ENCODE measurements at regions not wholly inside any gene's neighbourhood (a gene's known extent, or its start where the extent isn't known, plus 50 kb on each side); places are given as distances from the start of the nearest gene placed in this dataset.

DNA sequence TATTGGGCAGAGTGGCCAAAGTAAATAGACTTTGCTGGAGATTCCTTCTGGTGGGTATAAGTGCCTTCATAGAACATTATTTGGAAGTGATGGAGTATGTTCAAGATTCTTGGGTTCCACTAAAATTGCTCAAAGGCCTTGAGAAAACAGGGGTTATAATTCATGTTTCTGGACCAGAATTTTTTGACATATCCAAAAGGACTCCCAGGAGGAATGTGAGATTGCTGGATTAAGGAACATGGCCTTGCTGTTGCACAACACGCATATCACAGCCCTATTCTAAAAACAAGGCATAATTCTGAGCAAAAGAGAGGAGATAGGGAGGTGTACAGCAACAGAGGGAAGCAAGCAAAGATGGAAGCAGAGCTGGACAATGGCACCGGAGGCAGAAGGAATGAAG is 111.7 kb upstream of the TNP1 start:
- Histone ChIP-seq H3K27ac (no peak overlapping the region), H3K4me1 (ENCODE audit: control insufficient read depth in 1 of 2, insufficient read depth in 1 of 2, low read depth in 1 of 2, low read length in 1 of 2) (no peaks in the 10 kb centered on the region), H3K9me3 (no peaks in the 10 kb centered on the region), H3K27me3 (no peaks in the 10 kb centered on the region), H3K36me3 (no peaks in the 10 kb centered on the region), H3K4me3 (ENCODE audit: low read depth in 1 of 2, low read length in 1 of 2) (no peak overlapping the region)
- TF ChIP-seq, protein P1, sequence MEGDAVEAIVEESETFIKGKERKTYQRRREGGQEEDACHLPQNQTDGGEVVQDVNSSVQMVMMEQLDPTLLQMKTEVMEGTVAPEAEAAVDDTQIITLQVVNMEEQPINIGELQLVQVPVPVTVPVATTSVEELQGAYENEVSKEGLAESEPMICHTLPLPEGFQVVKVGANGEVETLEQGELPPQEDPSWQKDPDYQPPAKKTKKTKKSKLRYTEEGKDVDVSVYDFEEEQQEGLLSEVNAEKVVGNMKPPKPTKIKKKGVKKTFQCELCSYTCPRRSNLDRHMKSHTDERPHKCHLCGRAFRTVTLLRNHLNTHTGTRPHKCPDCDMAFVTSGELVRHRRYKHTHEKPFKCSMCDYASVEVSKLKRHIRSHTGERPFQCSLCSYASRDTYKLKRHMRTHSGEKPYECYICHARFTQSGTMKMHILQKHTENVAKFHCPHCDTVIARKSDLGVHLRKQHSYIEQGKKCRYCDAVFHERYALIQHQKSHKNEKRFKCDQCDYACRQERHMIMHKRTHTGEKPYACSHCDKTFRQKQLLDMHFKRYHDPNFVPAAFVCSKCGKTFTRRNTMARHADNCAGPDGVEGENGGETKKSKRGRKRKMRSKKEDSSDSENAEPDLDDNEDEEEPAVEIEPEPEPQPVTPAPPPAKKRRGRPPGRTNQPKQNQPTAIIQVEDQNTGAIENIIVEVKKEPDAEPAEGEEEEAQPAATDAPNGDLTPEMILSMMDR (IDR thresholded peaks at IDR 0.05), result no peak

DNA sequence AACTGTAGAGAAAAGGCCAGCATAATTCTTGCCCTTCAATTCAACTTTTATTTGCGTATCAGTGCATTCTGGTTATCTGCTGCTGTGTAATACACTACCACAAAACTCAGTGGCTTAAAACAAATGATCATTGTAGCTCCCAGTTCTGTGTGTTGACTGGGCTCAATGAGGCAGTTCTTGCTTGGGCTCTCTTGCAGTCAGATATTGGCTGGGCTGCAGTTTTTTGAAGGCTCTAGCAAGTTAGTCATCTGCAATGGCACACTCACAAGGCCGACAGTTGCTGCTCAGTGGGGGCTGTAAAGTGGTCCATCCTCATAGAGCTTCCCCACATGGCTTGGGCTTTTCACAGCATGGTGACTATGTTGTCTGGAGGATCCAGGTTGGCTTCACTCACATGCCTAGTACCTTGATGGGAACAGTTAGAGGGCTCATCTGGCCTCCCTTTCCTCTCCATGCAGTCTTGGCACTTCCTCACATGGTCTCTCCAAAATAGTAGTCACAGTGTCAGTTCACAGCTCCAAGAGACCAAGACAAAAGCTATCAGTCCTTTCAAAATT is 110.6 kb upstream of the TNP1 start:
- Histone ChIP-seq H3K36me3 (no peaks in the 10 kb centered on the region), H3K4me3 (ENCODE audit: low read depth in 1 of 2, low read length in 1 of 2) (no peak overlapping the region), H3K27me3 (no peaks in the 10 kb centered on the region), H3K27ac (no peak overlapping the region), H3K9me3 (no peaks in the 10 kb centered on the region), H3K4me1 (ENCODE audit: control insufficient read depth in 1 of 2, insufficient read depth in 1 of 2, low read depth in 1 of 2, low read length in 1 of 2) (no peaks in the 10 kb centered on the region)
- TF ChIP-seq, protein P1 (IDR thresholded peaks at IDR 0.05), result no peak

DNA sequence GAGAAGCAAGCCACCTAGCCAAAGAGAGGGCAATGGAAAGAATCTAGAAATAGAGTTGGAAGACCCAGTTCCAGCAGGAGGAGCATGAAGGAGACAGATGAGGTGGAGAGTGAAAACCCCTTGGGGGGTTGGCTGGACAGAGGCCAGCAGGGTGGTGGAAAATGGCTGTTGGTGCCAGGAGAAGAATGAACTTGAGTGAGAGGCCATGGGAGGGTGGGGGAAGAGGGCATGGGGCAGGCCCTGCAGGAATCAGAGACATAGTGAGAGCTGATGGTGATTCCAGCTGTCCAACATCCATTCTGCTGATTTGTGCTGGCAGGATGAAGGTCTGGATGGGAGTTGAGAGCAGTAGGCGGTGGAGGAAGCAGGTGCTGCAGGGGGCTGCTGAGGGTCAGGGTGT is 108.0 kb upstream of the TNP1 start:
- H3K9me3 ChIP-seq, result no peaks in the 10 kb centered on the region
- TF ChIP-seq, protein P1 (IDR thresholded peaks at IDR 0.05), result no peak
- H3K36me3 ChIP-seq, result no peaks in the 10 kb centered on the region
- no peaks in the 10 kb centered on the region for H3K4me1 ChIP-seq (ENCODE audit: control insufficient read depth in 1 of 2, insufficient read depth in 1 of 2, low read depth in 1 of 2, low read length in 1 of 2)
- H3K4me3 ChIP-seq (ENCODE audit: low read depth in 1 of 2, low read length in 1 of 2), result no peak overlapping the region
- H3K27ac ChIP-seq, result no peak overlapping the region
- no peaks in the 10 kb centered on the region for H3K27me3 ChIP-seq

DNA sequence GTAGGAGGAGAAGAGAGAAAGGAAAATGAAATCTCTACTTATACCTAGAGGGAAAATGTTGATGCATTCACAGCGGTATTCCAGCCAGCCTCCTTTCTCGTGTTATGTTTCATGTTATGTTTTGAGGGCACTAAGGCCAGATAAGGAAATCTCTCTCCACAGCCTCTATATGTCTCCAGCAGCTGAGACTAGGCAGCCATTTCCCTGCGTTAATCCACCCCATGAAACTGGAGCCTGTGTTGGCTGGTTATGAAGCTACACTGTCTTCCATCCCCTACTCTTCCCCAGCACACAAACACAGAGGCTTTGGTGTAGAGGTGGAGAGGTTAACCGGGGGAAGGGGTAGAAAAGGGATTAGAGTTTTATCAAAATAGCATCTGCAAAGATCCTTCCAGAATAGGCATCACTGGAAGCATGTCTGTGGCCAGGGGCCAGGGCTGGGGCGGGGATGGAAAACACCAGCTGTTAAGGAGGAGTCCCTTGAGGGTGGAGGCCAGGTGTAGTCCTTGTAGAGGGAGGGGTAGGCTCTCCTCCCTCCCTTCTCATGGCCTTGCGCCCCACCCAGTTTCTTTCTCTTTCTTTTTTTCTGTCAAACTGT is 100.9 kb upstream of the TNP1 start:
- no peak overlapping the region for H3K4me3 ChIP-seq (ENCODE audit: low read depth in 1 of 2, low read length in 1 of 2)
- H3K4me1 ChIP-seq (ENCODE audit: control insufficient read depth in 1 of 2, insufficient read depth in 1 of 2, low read depth in 1 of 2, low read length in 1 of 2), result no peaks in the 10 kb centered on the region
- no peaks in the 10 kb centered on the region for H3K36me3 ChIP-seq
- no peaks in the 10 kb centered on the region for H3K27me3 ChIP-seq
- no peak overlapping the region for H3K27ac ChIP-seq
- no peaks in the 10 kb centered on the region for H3K9me3 ChIP-seq
- TF ChIP-seq, protein P1 (IDR thresholded peaks at IDR 0.05), result no peak

DNA sequence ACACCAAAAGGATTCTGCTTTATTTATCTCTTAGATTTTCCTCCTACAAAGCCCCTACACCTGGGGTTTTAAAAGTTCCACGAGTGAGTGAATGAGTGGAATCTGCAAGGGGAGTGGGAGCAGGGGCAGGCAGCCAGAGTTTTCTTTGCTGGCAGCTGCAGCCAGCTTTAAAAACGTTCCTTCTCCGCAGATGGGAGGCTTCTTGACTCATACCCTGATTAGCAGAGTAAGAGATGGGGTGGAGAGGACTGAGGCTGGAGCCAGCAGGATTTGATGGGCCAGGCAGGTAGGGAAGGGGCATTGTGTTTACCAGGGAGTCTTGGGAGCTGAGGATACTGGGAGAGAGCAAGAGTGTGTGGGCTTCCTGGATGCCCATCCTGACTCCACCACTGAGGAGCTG is 99.6 kb upstream of the TNP1 start:
- no peaks in the 10 kb centered on the region for H3K27me3 ChIP-seq
- no peak overlapping the region for H3K27ac ChIP-seq
- H3K4me3 ChIP-seq (ENCODE audit: low read depth in 1 of 2, low read length in 1 of 2), result no peak overlapping the region
- no peaks in the 10 kb centered on the region for H3K9me3 ChIP-seq
- TF ChIP-seq, protein P1 (IDR thresholded peaks at IDR 0.05), result no peak
- no peaks in the 10 kb centered on the region for H3K4me1 ChIP-seq (ENCODE audit: control insufficient read depth in 1 of 2, insufficient read depth in 1 of 2, low read depth in 1 of 2, low read length in 1 of 2)
- H3K36me3 ChIP-seq, result no peaks in the 10 kb centered on the region

All from neutrophil (primary cell).